Right kidney (tissue), 1 donor: ENCODE measurements at regions not wholly inside any gene's neighbourhood (a gene's known extent, or its start where the extent isn't known, plus 50 kb on each side); places are given as distances from the start of the nearest gene placed in this dataset.

Experiments used
- DNase-seq: peaks from one replicate; pipeline ENCODE4 v3.0.0-alpha.2; 2016

DNA sequence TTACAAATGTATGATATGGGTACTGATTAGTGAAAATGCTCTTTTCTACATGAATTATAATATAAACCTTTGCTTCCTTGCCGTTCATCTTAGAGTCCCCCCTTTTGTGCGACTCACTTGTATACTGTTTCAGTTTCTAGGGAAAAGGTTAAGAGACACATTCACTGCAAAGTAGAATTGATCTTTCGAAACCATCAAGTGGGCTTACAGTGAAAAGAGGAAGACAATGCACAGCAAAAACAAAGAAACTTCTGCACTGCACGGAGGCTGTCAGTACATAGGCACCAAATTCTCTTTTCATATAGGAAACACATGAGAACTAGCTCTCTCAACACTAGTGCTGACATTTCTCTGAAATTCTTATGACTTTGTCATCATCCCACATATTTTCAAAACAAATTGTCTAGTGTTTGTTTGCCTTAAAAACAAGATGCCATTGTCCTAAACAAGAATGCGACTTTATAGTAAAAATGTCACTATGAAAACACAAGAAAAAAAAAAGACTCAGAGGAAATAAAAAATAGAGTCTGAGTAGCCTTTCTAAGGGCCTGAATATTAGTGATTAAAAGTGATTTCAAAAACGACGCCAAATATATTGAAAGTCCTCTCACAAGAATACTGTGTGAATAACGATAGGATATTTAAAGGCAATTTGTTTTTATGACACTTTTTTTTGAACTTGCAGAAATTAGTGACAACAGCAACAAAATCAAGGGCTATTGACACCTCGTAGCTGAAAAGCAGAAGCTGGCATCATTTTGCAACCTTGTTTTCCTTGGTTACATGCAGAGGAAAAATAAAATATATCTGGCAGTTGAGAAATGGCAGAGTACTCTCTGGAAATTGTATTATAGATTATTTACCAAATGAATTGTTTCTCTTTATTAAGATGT is 827.0 kb downstream of the BCL11A start:
- DNase-seq: no peak

DNA sequence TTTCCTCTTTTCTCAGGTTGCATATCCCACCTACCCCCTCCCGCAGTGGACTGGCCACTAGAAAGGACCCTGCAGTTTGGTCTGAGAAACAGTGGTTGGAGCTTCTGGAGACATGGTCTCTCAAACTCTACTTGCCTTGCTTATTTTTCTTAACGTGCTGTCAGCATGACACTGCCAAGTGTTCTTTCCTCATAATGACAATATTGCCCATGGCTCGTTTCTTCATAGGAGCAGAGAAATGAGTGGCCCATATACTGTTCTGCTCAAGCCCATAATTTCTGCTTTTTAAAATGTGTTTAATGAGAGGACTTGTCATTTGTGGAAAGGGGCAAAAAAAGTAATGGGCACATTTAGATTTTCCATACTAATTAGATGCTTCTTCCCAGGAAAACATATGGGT is 828.7 kb downstream of the BCL11A start:
- DNase-seq: no peak

GRCh38 chr2:59720296-59720866 is 833.1 kb downstream of the BCL11A start:
- DNase-seq: no peak

GRCh38 chr2:59713577-59713976 is 839.9 kb downstream of the BCL11A start:
- no peak for DNase-seq

DNA sequence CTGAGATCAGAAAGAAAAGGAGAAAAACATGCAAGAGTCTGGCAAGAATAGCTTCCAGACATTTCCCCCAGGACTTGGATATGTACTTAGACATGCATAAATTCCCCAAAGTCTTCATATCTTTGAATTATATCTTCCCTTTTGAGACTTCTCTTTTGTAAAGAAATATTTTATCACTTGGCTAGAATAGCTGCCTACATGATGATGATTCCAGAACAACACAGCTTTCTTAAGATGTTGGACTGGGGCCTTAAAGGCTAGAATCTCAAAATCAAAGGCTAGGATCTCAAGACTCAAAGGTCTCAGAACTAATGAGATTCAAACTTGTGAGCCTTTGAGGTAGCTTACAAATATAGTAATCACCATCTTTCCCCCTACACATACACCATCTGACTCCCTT is 842.3 kb downstream of the BCL11A start:
- DNase-seq: no peak

DNA sequence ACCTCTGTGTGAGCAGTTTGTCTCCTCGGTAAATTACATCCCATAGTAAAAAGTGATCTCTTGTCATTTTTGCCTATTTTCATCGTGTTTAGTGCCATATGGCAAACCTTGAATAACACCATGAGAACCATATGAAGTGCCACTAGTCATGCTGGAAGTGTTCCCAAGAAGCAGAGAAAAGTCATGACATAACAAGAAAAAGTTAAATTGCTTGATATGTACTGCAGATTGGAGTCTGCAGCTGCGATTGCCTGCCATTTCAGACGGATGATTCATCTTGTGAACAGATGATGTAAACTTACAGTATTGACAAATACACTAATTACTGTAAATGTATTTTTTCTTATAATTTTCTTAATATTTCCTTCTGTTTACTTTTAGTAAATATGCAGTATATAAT is 846.7 kb downstream of the BCL11A start:
- no peak for DNase-seq

DNA sequence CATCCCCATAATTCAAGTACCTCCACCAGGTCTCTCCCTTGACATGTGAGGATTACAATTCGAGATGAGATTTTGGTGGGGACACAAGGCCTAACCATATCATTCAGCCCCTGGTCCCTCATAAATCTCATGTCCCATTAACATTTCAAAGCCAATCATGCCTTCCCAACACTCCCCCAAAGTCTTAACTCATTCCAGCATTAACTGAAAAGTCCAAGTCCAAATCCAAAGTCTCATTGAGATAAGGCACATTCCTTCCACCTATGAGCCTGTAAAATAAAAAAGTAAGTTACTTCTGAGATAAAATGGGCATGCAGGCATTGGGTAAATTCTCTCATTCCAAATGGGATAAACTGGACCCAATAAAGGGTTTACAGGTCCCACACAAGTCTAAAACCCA is 849.7 kb downstream of the BCL11A start:
- no peak for DNase-seq

DNA sequence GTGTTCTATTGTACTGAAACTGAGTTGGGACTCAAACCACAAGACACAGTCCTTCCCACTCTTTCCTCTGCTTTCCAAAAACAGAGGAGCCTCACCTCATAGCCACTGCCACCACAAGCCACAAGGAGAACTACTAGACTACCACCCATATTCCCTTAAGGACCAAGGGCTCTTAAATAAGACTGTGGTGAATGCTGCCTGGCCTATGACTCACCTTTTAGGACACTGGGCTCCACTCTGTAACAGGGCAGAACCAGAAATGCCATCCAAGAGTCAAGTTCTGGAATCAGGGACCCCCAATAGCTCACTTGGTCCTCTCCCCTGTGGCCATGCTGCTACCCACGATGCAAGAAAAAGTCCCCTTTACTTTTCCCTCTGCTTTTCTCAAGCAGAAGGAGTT is 851.4 kb downstream of the BCL11A start:
- no peak for DNase-seq

- no peak for DNase-seq
These were observed 852.0 kb downstream of the BCL11A start for GRCh38 chr2:59701271-59701994.

- no peak for DNase-seq
These were observed 859.3 kb downstream of the BCL11A start for GRCh38 chr2:59694176-59694575.

GRCh38 chr2:59693231-59693959 is 860.1 kb downstream of the BCL11A start:
- no peak for DNase-seq

DNA sequence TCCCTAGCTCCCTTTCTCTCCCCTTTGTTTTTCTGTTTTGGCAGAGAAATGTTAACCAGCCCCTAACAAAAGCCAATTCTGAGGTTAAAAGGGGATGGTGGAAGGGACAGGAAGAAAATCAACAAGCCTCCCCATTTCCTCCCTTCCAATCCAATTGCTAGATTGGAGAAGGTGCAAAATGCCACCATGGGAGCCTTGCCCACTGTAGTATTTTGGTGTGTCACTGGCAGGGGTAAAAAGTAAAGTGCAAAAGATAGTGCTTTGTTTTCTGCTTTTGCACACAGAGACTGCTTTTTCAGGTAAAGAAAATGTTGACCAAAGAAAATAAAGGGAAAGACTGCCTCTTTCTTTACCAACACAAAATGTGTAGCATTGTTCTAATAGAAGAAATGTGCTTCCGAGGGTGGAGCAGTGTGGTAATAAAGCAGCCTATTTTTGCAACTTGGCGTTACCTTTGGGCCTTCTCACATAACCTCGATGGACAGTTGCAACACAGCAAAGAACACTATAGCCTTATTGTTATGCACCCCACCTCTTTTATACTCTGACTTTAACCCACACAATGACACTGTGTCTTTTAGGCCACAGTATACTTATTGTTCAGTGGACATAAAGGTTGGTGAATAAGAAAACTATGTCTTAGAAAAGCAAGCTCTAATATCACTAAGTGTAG is 861.8 kb downstream of the BCL11A start:
- DNase-seq: no peak

DNA sequence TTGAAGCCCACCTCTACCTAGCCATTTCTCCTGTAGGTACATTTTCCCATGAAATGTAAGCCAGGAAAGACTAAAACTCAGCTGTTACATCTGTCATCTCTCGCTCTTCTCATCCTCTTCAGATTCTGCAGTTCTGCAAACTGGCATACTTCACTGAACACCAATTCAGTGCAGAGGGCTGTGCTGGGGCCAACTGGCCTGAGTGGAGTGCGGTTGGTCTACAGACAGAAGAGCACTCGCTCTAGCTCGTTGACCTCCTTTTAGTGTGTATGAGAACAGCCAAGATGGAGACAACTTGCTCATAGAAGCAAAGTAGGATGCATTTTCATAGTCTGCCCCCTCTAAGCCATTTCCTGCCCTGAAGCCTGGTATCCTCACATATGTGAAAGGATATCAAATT is 862.6 kb downstream of the BCL11A start:
- DNase-seq: no peak

GRCh38 chr2:59684771-59685166 is 868.7 kb downstream of the BCL11A start:
- DNase-seq: no peak

GRCh38 chr2:59684116-59684770 is 869.2 kb downstream of the BCL11A start:
- no peak for DNase-seq

- DNase-seq: no peak
These were observed 872.6 kb downstream of the BCL11A start for GRCh38 chr2:59680863-59681262.

DNA sequence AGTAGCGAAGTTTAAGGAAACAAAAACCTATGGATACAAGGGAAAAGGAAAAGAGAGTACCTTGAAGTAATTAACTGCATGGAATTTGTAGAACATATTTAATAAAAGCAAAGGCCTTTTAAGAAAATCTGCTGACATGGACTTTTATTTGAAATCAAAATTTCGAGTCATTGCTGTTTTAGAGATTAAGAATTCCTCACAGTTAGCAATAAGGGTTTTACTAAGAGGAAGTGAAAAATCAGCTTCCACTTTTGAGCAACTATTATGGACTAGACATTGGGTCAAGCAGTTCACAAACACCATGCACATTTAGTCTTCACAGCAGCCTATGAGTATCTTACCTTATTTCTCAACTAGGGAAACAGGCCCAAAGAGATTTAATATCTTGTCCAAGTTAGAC is 876.3 kb downstream of the BCL11A start:
- DNase-seq: no peak

- DNase-seq: no peak
These were observed 879.4 kb downstream of the BCL11A start for GRCh38 chr2:59674100-59674499.

DNA sequence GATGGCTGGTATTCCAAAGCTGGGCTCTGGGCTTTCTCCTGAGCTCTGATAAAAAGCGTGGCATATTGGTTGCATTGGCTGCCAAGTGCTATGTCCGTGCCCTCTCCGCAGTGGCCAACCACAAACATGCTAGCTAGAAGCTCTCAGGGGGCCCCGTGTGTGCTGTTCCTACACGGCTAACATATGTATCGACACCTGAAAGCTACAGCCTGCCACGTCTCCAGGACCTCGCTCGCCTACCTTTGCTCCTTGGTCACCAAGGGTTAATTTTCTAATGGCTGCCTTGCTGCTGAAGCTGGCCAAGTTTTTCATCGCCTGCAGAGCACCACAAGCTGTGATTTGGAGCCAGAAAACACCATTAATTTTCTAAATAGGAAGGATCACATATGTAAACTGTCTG is 888.4 kb downstream of the BCL11A start:
- DNase-seq: no peak

DNA sequence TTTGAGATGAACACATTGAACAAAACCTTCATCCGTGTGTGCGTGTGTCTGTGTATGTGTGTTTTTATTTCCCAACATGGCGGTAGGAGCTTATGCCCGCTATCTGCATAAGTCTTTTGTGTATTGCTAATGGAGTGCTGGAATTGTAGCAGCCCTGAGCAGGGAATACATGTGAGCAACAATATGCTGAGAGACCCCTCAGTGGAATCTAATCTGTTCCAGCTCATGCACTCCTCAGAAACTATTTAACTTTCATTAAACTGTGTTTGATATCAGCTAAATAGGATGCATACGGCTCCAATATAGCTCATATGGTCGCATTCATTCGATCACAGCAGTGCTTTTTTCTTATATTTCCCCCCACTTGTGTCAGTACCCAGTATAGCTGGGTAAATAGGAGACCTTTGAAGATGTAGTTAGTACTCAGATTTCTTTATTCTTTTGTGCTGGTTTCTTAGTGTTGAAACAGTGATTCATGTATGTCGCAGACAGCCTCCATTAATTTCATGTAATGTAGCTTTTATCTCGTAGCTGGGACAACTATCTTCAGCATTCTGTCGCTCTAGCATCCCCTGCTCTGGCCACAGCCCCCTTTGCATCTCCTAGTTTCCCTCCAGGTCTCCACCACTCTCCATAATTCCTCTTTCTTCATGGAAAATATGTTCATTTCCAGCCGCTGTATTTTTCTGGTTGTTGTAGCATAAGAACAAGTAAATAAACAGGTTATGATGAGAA is 891.2 kb downstream of the BCL11A start:
- no peak for DNase-seq

GRCh38 chr2:59660262-59660661 is 893.2 kb downstream of the BCL11A start:
- no peak for DNase-seq
